22Rv1 (cell line): ENCODE measurements at regions not wholly inside any gene's neighbourhood (a gene's known extent, or its start where the extent isn't known, plus 50 kb on each side); places are given as distances from the start of the nearest gene placed in this dataset.

ENCODE experiments used
- H3K27ac ChIP-seq: fragments of 450-650 bp; 2 replicates; pipeline ENCODE4 v1.5.1; 2017
- ZFX ChIP-seq: fragments of 450-650 bp; IDR thresholded peaks from 2 replicates; pipeline ENCODE4 v1.6.1; 2017; ENCODE audit warnings: antibody characterized with exemption, borderline replicate concordance
- TF ChIP-seq, protein P1 (sequence below): fragments of 450-650 bp; IDR thresholded peaks from 2 replicates; pipeline ENCODE4 v1.5.1; 2017; ENCODE audit warnings: mild to moderate bottlenecking

GRCh38 chr6:90816764-90817163 lies 229.9 kb upstream of the MAP3K7 start:
- H3K27ac ChIP-seq = no peak overlapping the region
- TF ChIP-seq, protein P1, sequence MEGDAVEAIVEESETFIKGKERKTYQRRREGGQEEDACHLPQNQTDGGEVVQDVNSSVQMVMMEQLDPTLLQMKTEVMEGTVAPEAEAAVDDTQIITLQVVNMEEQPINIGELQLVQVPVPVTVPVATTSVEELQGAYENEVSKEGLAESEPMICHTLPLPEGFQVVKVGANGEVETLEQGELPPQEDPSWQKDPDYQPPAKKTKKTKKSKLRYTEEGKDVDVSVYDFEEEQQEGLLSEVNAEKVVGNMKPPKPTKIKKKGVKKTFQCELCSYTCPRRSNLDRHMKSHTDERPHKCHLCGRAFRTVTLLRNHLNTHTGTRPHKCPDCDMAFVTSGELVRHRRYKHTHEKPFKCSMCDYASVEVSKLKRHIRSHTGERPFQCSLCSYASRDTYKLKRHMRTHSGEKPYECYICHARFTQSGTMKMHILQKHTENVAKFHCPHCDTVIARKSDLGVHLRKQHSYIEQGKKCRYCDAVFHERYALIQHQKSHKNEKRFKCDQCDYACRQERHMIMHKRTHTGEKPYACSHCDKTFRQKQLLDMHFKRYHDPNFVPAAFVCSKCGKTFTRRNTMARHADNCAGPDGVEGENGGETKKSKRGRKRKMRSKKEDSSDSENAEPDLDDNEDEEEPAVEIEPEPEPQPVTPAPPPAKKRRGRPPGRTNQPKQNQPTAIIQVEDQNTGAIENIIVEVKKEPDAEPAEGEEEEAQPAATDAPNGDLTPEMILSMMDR = no peak
- TF ChIP-seq ZFX = no peak

- peak overlapping the region; percentile 22; the same call in 1 of the 2 replicates for H3K27ac ChIP-seq
- TF ChIP-seq ZFX = no peak
These were observed 224.8 kb upstream of the MAP3K7 start for GRCh38 chr6:90811596-90812226.

GRCh38 chr6:90809035-90809434 lies 222.2 kb upstream of the MAP3K7 start:
- H3K27ac ChIP-seq = no peak overlapping the region
- TF ChIP-seq, protein P1 = no peak
- TF ChIP-seq ZFX = no peak

- no peak overlapping the region for H3K27ac ChIP-seq
- TF ChIP-seq, protein P1 = no peak
- no peak for TF ChIP-seq ZFX
These were observed 221.2 kb upstream of the MAP3K7 start for GRCh38 chr6:90807791-90808701.

- no peak overlapping the region for H3K27ac ChIP-seq
- TF ChIP-seq, protein P1 = no peak
- no peak for TF ChIP-seq ZFX
These were observed 218.8 kb upstream of the MAP3K7 start for GRCh38 chr6:90805619-90806155.

GRCh38 chr6:90803956-90804355 lies 217.1 kb upstream of the MAP3K7 start:
- TF ChIP-seq ZFX = no peak
- TF ChIP-seq, protein P1 = no peak

GRCh38 chr6:90795078-90795477 lies 208.2 kb upstream of the MAP3K7 start:
- no peak for TF ChIP-seq ZFX
- TF ChIP-seq, protein P1 = no peak
- H3K27ac ChIP-seq = no peak overlapping the region

More at GRCh38 chr6:90803956-90804355, 217.1 kb upstream of the MAP3K7 start:
- H3K27ac ChIP-seq = no peak overlapping the region
